Jurkat, Clone E6-1 (cell line): ENCODE measurements at regions not wholly inside any gene's neighbourhood (a gene's known extent, or its start where the extent isn't known, plus 50 kb on each side); places are given as distances from the start of the nearest gene placed in this dataset.

ENCODE experiments used
- DNase-seq: peaks from one replicate; pipeline ENCODE4 v3.0.0-alpha.2; 2011; ENCODE audit warnings: low read depth, low spot score
- H3K4me3 ChIP-seq: 2 replicates; pipeline ENCODE4 v1.5.1; 2011; ENCODE audit warnings: mild to moderate bottlenecking, low read length, control low read depth, moderate library complexity

- H3K4me3 ChIP-seq: no peak overlapping the region
- DNase-seq: peak; percentile 60
Observed at GRCh38 chr11:112597286-112597790, 336.7 kb upstream of the PLET1 start.

DNA sequence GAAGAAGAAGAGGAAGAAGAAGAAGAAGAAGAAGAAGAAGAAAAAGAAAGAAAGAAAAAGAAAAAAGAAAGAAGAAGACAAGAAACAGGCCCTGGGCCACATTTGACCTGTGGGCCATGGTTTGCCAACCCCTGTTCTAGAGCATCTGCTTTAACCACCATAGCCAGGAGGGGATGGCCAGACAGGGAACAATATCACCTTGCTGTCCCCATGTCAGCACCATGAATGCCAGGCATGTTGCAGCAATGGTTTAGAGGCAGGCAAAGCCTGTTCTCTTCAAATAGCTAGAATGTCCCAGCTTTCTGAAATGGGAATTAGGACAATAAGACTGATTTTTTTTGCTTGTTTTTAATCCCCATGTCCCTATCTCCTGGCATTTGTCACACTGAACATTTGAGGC lies 338.6 kb upstream of the PLET1 start:
- H3K4me3 ChIP-seq: no peak overlapping the region
- no peak for DNase-seq

DNA sequence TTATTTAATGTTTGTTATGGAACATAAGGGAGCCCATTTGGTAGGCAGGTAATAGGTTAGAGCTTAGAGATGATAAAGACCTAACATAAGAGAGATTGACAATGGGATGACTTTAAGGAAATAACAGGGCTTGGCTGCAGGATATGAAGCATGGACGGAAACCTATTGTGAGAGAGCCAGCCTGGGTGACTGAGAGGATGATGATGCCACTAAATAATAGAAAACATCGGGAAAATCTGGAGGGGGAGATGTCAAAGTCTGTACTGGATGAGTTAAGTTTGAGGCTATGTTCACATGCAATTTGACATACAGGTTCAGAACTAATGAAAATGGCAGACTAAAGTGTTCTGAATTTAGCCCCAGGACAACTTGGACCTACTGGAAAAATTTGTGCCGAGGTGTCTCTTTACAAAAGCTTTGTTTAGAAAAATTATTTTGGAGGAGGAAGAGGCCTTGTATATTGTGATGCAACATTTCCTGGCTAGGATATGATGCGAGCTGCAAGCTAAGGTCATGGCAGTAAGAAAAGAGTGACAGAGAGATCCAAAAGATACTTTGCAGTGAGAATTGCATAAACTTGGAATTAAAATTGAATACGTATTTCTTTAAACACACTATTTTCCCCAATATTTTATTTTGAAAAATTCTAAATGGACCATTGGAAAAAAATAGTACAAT lies 339.3 kb upstream of the PLET1 start:
- DNase-seq: no peak
- H3K4me3 ChIP-seq: no peak overlapping the region

- DNase-seq: no peak
- no peak overlapping the region for H3K4me3 ChIP-seq
Observed at GRCh38 chr11:112605093-112605666, 344.5 kb upstream of the PLET1 start.

- DNase-seq: no peak
- no peak overlapping the region for H3K4me3 ChIP-seq
Observed at GRCh38 chr11:112606656-112607055, 346.0 kb upstream of the PLET1 start.

- DNase-seq: no peak
- no peak overlapping the region for H3K4me3 ChIP-seq
Observed at GRCh38 chr11:112608509-112608908, 347.8 kb upstream of the PLET1 start.

DNA sequence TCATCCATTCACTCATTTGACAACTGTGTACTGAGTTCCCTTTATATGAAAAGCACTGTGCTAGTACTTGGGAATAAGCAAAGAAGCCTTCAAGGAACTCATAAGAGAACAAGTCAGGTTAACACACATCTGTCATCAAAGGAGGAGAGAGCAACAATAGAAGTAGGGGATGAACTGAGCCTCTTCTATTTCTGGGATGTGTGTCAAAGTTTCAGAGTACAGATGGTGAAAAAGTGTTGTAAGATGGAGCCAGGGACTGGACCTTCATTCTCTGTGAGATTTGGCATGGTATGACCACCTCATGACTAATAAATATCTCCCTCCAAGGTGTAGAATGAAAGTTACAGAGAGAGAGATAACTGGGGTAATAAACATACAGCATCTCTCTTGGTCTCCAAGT lies 349.8 kb upstream of the PLET1 start:
- no peak overlapping the region for H3K4me3 ChIP-seq
- no peak for DNase-seq

DNA sequence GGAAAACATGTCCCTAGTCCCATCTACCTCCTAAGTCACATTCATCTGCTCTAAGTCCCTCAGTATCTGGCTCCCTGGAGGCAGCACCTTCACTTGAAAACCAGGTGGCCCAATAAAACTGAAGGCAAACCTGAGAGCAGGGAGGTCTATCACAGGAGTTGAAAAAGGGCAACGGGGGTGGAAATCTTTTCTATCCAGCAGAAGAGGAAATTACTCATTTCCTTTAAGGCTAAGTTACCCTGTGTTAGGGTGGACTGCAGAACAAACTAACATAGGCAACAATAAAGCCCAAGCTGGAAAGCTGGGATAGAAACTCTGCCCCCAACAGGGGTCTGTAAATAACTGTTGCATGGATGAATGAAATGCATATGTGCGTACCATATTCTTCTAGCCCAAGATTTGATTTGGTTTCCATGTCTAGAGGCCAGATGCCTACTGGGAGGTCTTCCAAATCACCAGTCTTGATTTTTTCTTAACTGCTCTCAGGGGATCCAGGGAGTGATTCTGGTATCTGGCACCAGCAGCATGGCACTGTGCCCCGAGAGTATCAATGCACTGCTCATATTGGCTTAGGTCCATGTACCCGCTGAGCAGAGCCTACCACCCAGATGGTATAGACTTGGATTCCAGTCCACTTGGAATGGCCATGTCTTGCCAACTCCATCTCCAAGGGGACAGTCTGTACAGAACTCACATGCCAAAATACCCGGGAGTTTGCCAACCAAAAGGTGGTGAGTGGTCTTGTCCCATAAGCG lies 350.0 kb upstream of the NCAM1 start:
- no peak overlapping the region for H3K4me3 ChIP-seq
- no peak for DNase-seq

GRCh38 chr11:112611771-112612170 lies 349.4 kb upstream of the NCAM1 start:
- no peak for DNase-seq
- no peak overlapping the region for H3K4me3 ChIP-seq

DNA sequence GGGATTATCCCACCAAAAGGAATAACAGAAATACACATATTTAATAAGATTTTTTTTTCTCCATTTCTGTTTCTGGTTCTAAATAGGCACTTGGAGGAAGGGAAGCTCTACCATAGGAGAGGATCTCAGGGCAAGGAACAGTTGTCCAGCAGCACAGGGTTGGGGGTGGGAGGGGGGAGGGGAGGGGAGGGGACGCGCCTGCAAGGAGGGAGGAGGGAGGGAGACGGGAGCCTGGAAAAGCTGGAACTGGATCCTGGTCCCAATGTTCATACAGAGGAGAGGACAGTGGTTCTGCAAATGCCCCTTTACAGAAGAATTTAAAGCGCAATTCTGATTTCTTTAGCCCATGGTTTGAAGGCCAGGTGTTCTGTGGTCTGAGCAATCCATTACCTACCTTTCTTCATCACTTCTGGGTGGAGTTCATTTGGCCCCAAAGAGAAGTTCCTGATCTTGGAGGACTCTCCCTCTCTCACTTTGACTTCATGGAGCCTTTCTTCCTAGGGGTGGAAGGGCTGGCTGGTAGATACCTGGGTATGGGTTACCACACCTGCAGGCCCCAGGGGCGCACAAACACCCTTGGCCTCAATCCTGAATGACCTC lies 348.9 kb upstream of the NCAM1 start:
- no peak for DNase-seq
- no peak overlapping the region for H3K4me3 ChIP-seq

GRCh38 chr11:112613051-112613972 lies 347.9 kb upstream of the NCAM1 start:
- no peak overlapping the region for H3K4me3 ChIP-seq
- no peak for DNase-seq

DNA sequence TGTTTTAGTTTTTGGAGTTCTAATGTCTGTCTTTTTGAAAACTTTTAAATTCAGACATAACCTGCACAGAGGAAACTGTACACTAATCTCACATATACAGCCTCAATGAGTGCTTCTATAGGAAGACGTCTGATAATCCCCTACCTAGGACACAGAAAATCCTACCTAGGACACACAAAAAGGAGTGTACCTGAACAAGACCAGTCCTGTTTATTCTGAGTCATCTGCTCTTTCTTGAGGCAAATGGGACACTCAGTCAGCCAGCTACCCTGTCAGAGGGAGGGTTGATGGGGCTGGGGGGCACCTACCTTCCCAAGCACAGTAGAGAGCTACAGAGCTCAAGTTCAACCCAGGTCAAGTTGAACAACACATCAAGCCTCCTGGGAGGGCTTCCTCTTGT lies 346.6 kb upstream of the NCAM1 start:
- DNase-seq: no peak
- H3K4me3 ChIP-seq: no peak overlapping the region

GRCh38 chr11:112615238-112615637 lies 346.0 kb upstream of the NCAM1 start:
- no peak for DNase-seq
- no peak overlapping the region for H3K4me3 ChIP-seq

GRCh38 chr11:112615891-112616290 lies 345.3 kb upstream of the NCAM1 start:
- DNase-seq: no peak
- no peak overlapping the region for H3K4me3 ChIP-seq

DNA sequence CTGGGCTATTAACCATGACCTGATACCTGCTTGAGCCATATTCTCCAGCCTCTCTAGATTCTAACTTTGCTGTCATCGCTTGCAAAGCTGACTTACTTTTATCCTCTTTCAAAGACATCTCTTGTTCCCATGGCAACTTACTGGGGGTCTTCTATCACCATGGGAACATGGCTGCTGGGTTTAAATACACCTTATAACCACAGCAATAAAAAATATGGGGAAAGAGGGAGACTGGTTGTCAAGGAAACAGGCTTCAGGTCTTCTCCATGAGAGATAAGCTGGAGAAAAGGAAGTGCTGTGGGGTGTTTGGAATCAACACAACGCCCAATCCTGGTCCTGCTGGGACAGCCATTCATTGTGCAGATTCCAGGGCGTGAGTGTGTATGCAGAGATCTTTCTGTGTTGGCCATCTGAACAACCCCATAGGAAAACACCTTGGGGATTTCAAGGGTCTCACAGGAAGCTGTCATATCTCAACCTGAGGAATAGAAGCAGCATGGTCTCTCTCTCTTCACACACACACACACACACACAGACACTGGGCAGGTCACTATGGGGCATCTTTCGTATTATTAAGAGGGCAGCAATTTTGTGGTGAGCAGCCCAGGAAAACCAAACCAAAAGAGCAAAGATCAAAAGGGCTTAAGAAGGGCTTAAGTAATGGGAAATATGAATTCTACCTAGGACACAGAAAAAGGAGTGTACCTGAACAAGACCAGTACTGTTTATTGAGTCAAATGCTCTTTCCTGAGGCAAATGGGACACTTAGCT lies 344.7 kb upstream of the NCAM1 start:
- DNase-seq: no peak

DNA sequence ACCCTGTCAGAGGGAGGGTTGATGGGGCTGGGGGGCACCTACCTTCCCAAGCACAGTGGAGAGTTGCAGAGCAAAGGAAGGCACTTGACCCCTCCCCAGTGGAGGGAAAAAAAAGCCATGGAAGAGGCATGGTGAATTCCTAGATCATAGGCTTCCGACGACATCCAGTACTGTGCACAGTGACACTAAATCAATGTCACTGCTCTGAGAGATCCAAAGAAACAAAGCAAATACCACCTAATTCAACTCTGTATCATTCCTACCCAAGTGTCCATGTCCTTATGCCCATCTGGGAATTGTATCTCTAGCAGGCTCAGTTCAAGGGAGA lies 344.2 kb upstream of the NCAM1 start:
- H3K4me3 ChIP-seq: no peak overlapping the region
- DNase-seq: no peak

More for the DNA sequence above, 344.7 kb upstream of the NCAM1 start:
- H3K4me3 ChIP-seq: no peak overlapping the region

DNA sequence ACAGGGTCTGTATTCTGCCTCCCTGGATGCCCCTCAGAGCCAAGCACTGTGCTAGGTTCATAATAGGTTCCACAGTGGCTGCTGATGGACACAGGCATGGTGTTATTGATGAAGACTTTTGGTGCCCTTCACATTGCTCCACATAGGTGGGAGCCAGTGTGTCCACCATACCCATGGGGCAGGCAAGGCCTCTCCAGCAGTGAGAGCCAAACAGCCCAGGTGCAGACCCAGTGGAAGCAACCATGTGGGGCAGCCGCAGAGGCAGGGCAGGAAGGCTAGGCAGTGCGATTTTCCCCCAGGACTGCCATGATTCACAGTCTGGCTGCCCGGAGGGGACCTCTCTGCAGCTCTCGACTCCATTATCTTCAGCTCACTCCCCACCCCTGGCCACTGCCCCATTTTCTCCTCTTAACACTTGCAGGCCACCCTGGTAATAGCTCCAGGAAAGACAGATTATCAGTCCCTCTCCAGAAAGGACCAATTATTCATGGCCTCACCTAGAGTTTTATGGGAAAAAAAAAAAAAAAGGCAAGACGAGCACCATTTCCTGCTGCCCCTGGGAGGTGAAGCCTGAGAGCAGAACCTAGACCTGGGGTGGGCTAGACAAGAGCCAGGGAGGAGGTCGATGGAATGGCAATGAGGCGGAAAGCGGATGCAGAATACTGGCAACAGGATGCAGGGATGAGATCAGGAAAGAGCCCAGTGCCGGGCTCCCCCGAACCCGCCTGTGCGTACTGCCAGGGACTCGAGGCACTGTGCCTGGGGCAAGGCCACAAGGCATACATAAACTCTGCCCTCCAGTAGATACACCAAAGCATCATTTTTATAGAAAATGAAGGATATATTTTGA lies 343.0 kb upstream of the NCAM1 start:
- H3K4me3 ChIP-seq: no peak overlapping the region
- no peak for DNase-seq

DNA sequence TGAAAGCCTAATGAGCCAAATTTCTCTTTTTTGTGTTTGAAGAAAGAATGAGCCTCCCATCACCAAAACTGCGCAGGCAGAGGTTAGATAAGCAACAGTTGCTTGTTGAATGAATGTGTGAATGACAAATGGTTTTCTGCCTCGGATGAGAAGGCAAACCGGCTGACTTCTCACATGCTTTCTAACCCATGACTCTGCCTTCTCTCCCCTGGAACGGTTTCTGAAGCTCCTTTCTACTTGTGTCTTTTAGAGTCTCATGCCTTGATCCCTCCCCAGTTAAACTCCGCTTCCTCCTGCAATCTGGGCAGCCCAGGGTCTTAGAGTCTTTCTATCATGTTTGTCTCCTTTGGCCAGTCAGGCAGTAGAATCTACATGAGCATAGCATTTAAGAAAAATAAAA lies 342.1 kb upstream of the NCAM1 start:
- no peak overlapping the region for H3K4me3 ChIP-seq
- no peak for DNase-seq
